ENCODE measurements at regions not wholly inside any gene's neighbourhood (a gene's known extent, or its start where the extent isn't known, plus 50 kb on each side); places are given as distances from the start of the nearest gene placed in this dataset.

DNA sequence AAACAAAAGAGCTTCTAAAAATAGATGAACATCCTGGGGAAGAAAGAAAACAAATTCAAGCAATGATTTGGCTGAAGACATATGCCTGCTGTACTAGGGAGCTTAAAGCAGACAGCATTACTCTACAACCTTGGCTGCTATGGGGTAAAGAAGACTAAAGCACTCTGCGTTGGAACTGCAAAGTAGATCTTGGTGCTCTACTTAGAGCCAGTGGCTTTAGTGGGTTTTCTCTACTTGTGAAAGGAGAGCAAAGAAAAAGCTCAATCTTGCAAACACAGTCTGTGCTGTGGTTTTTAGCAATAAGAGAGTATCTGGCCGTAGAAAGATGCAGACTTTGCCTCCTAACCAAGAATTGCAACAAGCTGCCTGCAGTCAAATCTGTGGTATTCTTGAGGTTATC is 334.7 kb upstream of the NDST3 start:
- no peak for TF ChIP-seq EZH2phosphoT487 (IDR thresholded peaks at IDR 0.05; ENCODE audit: borderline replicate concordance, low read length)
- no peak for TF ChIP-seq CTCF (IDR thresholded peaks at IDR 0.05; ENCODE audit: low read depth, low read length, poor library complexity, severe bottlenecking)
